GM18507 (cell line): ENCODE measurements at regions not wholly inside any gene's neighbourhood (a gene's known extent, or its start where the extent isn't known, plus 50 kb on each side); places are given as distances from the start of the nearest gene placed in this dataset.

Experiments
- DNase-seq: peaks from one replicate; pipeline ENCODE4 v3.0.0; 2011; ENCODE audit warnings: low read depth; ENCODE audit not compliant: insufficient read length; ENCODE audit errors: extremely low spot score
- FAIRE-seq: peaks from 2 replicates; lab custom pipeline; 2011; peaks lifted over from hg19 to GRCh38; lab: Jason Lieb, UNC

- DNase-seq: no peak
- no peak for FAIRE-seq
These were observed 386.3 kb upstream of the TBX3 start for GRCh38 chr12:115070313-115070712.

GRCh38 chr12:115064296-115064695 lies 380.3 kb upstream of the TBX3 start:
- no peak for DNase-seq
- no peak for FAIRE-seq

GRCh38 chr12:115062741-115063140 lies 378.8 kb upstream of the TBX3 start:
- no peak for FAIRE-seq
- DNase-seq: no peak

- DNase-seq (no peak), FAIRE-seq (no peak)
These were observed 376.6 kb upstream of the TBX3 start for GRCh38 chr12:115060477-115061168.

GRCh38 chr12:115057445-115057844 lies 373.5 kb upstream of the TBX3 start:
- DNase-seq (no peak), FAIRE-seq (no peak)

- DNase-seq (no peak), FAIRE-seq (no peak)
These were observed 367.4 kb upstream of the TBX3 start for GRCh38 chr12:115051378-115051777.

- no peak for DNase-seq
- no peak for FAIRE-seq
These were observed 365.6 kb upstream of the TBX3 start for GRCh38 chr12:115049614-115050013.

- FAIRE-seq (no peak), DNase-seq (no peak)
These were observed 362.8 kb upstream of the TBX3 start for GRCh38 chr12:115046805-115047204.

GRCh38 chr12:115044073-115044472 lies 360.1 kb upstream of the TBX3 start:
- FAIRE-seq (no peak), DNase-seq (no peak)

GRCh38 chr12:115043079-115043478 lies 359.1 kb upstream of the TBX3 start:
- DNase-seq: no peak
- FAIRE-seq: no peak

GRCh38 chr12:115042341-115042740 lies 358.4 kb upstream of the TBX3 start:
- FAIRE-seq (no peak), DNase-seq (no peak)

- DNase-seq (no peak), FAIRE-seq (no peak)
These were observed 353.9 kb upstream of the TBX3 start for GRCh38 chr12:115037830-115038229.

- DNase-seq (no peak), FAIRE-seq (no peak)
These were observed 351.6 kb upstream of the TBX3 start for GRCh38 chr12:115035535-115036107.

GRCh38 chr12:115032521-115032920 lies 348.5 kb upstream of the TBX3 start:
- DNase-seq (no peak), FAIRE-seq (no peak)

GRCh38 chr12:115030017-115030416 lies 346.0 kb upstream of the TBX3 start:
- FAIRE-seq (no peak), DNase-seq (no peak)

- DNase-seq (no peak), FAIRE-seq (no peak)
These were observed 340.6 kb upstream of the TBX3 start for GRCh38 chr12:115024531-115024930.

GRCh38 chr12:115023279-115024265 lies 339.6 kb upstream of the TBX3 start:
- no peak for DNase-seq
- no peak for FAIRE-seq

GRCh38 chr12:115020091-115020490 lies 336.1 kb upstream of the TBX3 start:
- FAIRE-seq (no peak), DNase-seq (no peak)

GRCh38 chr12:115017346-115017745 lies 333.4 kb upstream of the TBX3 start:
- DNase-seq (no peak), FAIRE-seq (no peak)

GRCh38 chr12:115013236-115013981 lies 329.4 kb upstream of the TBX3 start:
- DNase-seq: no peak
- FAIRE-seq: no peak
